ENCODE measurements at regions not wholly inside any gene's neighbourhood (a gene's known extent, or its start where the extent isn't known, plus 50 kb on each side); places are given as distances from the start of the nearest gene placed in this dataset.
"Not testable (repeated sequence)": the region's sequence is repeated elsewhere in the genome, so short reads cannot be mapped to it uniquely, and the experiment has no call there.

DNA sequence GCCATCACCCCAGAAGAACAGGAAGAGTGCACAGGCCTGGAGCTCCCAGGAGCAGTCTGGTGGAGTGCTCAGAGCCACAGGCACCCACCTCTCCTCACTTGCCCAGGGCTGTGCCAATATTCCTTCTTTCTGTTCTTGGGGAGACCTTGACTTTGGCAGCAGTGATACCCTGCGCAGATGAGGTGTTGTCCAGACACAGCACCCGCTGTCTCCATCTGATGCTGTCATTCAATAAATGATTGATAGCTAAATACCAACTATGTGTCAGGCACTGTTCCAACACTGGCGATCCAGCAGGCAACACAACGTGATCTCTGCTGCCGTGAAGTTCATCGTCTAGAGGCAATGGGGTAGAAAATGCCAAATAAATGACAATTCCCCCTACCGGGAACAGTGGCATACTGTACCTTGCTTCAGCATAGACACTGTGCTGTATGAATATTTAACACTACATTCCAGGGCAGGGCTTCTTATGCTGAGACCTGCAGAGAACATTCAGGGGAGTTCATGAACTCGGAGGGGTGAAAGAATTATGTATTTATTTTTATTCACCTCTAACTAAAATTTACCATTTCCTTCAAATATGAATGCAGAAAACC, 320.5 kb upstream of the NCKAP5 start:
- DNase-seq: no peak

- DNase-seq: no peak
Observed at GRCh38 chr2:133892352-133892913, 324.2 kb upstream of the NCKAP5 start.

DNA sequence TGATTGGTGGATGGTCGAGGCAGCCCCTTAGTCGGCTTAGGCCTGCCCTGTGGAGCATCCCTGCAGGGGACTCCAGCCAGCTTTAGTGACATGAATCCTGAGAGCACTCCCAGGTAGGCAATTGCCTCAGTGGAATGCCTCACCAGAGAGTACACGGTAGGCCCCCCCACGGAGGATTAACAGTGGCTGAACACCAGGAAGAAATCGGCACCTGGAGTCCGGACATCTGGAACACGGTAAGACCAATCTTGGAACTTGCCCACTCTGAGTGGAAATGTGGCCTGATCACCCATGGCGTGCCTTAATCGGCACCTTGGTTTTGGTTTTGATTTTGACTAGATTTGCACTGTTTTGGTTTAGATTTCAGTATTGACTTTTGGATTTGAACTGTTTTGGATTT, 326.2 kb upstream of the NCKAP5 start:
- DNase-seq: no peak

GRCh38 chr2:133897838-133898237, 329.6 kb upstream of the NCKAP5 start:
- DNase-seq: not testable (repeated sequence)

DNA sequence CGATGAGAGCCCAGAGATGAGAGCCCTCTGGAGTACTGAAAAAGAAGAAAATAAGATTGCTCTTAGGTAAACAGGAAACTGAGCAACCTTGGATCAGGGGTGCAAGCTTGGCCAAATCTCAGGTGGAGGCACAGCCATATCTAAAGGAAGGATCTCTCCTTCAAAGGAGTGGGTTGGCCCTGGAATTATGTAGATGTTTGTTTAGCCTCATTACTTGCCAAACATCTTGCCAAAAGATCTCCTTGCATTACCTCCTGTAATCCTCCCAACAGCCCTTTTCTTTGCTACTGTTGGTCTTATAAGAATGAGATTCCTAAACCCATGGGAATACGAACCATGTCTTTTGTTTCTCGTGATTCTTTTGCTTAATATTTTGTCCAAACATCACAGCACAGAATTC, 332.6 kb upstream of the NCKAP5 start:
- DNase-seq: no peak

- DNase-seq: no peak
Observed at GRCh38 chr2:133906396-133906795, 338.1 kb upstream of the NCKAP5 start.

DNA sequence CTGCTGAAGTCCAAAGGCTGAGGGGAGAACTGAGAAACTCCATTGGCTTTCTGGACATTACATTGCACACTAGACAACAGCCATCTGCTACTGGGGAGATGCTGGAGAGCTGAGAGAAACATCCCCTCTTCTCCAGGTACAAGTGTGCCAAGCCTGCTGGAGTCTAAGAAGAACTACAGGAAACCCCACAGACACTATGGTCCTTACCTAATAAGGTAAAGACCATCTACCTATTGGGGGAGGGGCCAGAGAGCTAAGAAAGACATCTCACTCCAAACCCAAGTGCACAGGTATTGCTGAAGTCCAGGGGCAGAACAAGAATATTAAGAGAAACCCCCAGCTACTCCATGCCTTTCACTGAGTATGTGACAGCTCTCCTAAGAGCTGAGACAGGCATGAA, 338.7 kb upstream of the NCKAP5 start:
- DNase-seq: no peak

GRCh38 chr2:133908171-133908570, 339.9 kb upstream of the NCKAP5 start:
- no peak for DNase-seq

- DNase-seq: no peak
Observed at GRCh38 chr2:133918141-133918540, 335.7 kb upstream of the MGAT5 start.

- no peak for DNase-seq
Observed at GRCh38 chr2:133919285-133919684, 334.6 kb upstream of the MGAT5 start.

GRCh38 chr2:133927894-133928293, 326.0 kb upstream of the MGAT5 start:
- DNase-seq: no peak

GRCh38 chr2:133936096-133936495, 317.8 kb upstream of the MGAT5 start:
- DNase-seq: no peak

GRCh38 chr2:133936601-133937000, 317.3 kb upstream of the MGAT5 start:
- DNase-seq: no peak

- no peak for DNase-seq
Observed at GRCh38 chr2:133937669-133938068, 316.2 kb upstream of the MGAT5 start.

GRCh38 chr2:133940134-133940533, 313.7 kb upstream of the MGAT5 start:
- no peak for DNase-seq

DNA sequence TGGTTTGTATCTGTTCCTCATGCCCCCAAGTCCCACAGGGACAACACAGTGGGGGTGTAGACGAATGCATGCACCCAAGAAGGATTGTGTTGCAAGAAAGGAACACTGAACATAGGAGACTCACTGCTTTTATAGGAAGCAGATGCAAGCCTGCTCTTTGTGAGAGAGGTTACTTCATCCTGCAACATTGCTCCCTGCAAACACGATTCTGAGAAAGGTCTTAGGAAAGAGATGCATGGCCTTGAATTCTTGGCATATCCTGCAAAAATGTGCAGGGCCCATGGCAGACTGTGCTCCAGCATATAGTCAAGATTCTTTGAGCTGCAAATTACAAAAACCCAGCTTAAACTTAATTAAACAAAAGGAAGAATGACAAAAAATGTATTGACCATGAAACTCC, 312.2 kb upstream of the MGAT5 start:
- no peak for DNase-seq

GRCh38 chr2:133942398-133942797, 311.5 kb upstream of the MGAT5 start:
- DNase-seq: no peak

- DNase-seq: no peak
Observed at GRCh38 chr2:133943108-133943507, 310.8 kb upstream of the MGAT5 start.

- DNase-seq: no peak
Observed at GRCh38 chr2:133945089-133945488, 308.8 kb upstream of the MGAT5 start.

- no peak for DNase-seq
Observed at GRCh38 chr2:133947057-133947456, 306.8 kb upstream of the MGAT5 start.

GRCh38 chr2:133948610-133949290, 305.1 kb upstream of the MGAT5 start:
- DNase-seq: no peak

- DNase-seq: no peak
Observed at GRCh38 chr2:133949595-133949994, 304.3 kb upstream of the MGAT5 start.

DNA sequence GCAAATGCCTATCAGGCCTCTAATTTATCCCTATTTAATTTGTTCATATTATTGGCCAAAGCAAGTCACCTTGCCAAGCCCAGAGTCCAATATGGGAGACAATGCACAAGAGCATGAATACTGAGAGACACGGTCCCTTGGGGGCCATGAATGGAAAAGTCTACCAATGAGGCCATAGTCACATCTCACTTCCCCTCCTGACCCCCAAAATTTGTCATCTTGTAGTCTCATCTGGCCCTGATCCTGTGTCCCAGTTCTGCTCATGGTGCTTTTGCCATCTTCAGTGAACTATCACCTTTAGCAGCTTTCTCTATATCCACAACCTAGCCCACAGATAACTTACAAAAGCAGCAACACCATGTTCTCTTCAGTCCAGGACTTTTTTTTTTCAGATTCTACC, 302.7 kb upstream of the MGAT5 start:
- DNase-seq: no peak

- no peak for DNase-seq
Observed at GRCh38 chr2:133952420-133952819, 301.5 kb upstream of the MGAT5 start.

DNA sequence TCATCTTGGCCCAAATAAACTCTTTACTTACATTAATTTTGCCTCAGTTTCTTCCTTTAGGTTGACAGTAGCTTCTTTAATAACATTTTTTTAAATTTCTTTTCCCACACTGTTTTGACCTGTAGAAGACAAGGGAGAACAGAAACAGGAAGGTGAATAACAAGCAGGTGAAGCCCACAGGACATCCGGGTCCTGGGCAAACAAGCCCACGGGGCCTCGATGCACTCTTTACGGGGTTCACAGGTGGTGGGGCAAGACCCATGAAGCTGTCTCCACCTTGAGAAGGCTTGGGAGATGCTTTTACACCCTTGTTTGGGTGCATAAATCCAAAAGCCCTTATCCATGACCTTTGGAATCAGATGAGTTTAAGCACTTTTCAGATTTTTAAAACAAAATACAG, 301.0 kb upstream of the MGAT5 start:
- no peak for DNase-seq

Data from activated CD4-positive, alpha-beta T cell treated with anti-CD3 and anti-CD28 coated beads, Interleukin-2, amount 50 U/mL, for 4 hours (primary cell).